ENCODE measurements at regions not wholly inside any gene's neighbourhood (a gene's known extent, or its start where the extent isn't known, plus 50 kb on each side); places are given as distances from the start of the nearest gene placed in this dataset.

DNA sequence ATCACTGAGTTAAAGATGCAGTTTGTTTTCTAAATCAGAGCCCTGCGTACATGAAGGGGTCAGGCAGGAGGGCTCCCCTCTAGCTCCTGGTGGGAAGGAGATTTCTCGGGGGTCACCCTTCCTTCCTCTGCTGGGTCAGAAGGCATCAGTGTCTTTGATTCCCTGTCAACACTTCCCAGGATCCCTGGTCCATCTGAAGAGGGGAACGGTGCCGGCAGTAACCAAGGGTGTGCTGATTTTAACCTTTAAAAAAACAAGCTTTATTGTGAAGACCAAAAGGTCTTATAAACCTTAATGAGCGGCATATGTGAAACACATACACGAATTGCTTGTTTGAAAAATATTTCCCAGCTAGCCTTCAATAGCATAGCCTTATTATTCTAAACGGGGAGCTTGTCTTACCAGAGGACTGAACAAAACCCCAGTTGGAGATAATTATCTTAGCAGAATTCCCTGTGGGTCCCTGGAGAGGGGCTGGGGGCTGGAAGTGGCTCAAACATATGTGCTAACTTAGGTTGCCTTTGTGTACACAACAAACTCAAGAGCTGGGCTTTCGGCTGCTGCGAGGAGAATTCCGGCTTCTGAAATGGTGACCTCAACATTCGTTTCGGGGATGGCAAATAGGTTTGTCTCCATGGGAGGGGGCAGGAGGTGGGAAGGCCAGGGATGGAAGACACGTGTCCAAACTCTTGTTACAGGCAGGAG, 114.9 kb upstream of the MYCN start:
- TF ChIP-seq POLR2A (IDR thresholded peaks at IDR 0.05) (no peak), EP300 (IDR thresholded peaks at IDR 0.05) (no peak), POLR2AphosphoS5 (IDR thresholded peaks at IDR 0.05) (no peak)
- TF ChIP-seq, protein P1, sequence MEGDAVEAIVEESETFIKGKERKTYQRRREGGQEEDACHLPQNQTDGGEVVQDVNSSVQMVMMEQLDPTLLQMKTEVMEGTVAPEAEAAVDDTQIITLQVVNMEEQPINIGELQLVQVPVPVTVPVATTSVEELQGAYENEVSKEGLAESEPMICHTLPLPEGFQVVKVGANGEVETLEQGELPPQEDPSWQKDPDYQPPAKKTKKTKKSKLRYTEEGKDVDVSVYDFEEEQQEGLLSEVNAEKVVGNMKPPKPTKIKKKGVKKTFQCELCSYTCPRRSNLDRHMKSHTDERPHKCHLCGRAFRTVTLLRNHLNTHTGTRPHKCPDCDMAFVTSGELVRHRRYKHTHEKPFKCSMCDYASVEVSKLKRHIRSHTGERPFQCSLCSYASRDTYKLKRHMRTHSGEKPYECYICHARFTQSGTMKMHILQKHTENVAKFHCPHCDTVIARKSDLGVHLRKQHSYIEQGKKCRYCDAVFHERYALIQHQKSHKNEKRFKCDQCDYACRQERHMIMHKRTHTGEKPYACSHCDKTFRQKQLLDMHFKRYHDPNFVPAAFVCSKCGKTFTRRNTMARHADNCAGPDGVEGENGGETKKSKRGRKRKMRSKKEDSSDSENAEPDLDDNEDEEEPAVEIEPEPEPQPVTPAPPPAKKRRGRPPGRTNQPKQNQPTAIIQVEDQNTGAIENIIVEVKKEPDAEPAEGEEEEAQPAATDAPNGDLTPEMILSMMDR (IDR thresholded peaks at IDR 0.05), result no peak
- no peaks in the 10 kb centered on the region for H3K27me3 ChIP-seq
- H3K27ac ChIP-seq, result no peak overlapping the region
- no peak for ATAC-seq
- H3K4me3 ChIP-seq, result no peak overlapping the region
- no peaks in the 10 kb centered on the region for H3K36me3 ChIP-seq
- no peaks in the 10 kb centered on the region for H3K9me3 ChIP-seq
- no peaks in the 10 kb centered on the region for H3K4me1 ChIP-seq
- 52 to 67% methylated on average over 5 to 7 of the region's 13 CpGs for WGBS, 2 donors (ENCODE audit: low coverage in 1 of 2)

DNA sequence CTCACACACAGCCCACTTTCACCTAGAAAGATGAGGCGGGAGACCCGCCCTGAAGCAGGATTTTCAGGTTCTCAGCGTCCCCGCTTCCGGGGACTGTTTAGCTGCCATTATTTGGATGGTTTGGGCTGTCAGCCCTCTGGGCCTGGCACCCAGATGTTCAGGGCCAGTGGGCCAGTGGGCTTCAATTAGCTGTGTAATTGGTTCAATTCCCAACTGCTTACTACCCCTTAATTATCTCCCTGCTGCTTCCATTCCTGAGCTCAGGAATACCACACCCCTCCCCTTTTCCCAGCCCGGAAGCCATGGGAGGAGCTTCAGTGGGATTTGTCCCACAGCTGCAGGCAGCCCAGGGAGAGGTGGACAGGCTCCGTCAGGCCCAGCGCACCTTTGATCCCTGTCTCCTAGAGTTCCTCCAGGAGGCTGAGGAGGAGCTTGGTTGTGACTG, 114.1 kb upstream of the MYCN start:
- Histone ChIP-seq H3K36me3 (no peaks in the 10 kb centered on the region), H3K4me3 (no peak overlapping the region), H3K9me3 (no peaks in the 10 kb centered on the region), H3K27me3 (no peaks in the 10 kb centered on the region), H3K27ac (no peak overlapping the region), H3K4me1 (no peaks in the 10 kb centered on the region)
- 80% methylated on average over 1 of the region's 8 CpGs; no CpG with 5 or more reads in 1 of the 2 donors for WGBS, 2 donors (ENCODE audit: low coverage in 1 of 2)
- no peak for ATAC-seq
- TF ChIP-seq, protein P1 (IDR thresholded peaks at IDR 0.05), result no peak
- no peak for TF ChIP-seq POLR2AphosphoS5 (IDR thresholded peaks at IDR 0.05)
- TF ChIP-seq POLR2A (IDR thresholded peaks at IDR 0.05), result no peak
- no peak for TF ChIP-seq EP300 (IDR thresholded peaks at IDR 0.05)

DNA sequence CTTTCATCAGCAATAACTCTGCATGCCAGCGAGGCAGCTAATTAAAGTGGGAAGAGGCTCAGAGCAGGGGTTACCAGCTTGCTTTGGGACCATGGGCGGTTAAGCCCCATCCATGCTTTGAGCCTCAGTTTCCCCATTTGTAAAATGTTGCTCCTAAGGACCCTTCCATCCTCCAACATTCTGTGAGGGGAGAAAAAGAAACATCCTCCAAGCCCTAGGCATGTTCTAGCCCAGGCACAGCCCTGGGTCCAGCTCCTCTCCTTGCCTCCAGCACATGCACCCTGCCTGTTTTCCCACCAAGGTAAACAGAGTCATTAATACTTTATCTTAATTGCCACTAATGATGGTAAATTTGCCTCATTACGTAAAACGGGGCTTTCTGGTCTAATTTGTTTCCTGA, 113.3 kb upstream of the MYCN start:
- Histone ChIP-seq H3K9me3 (no peaks in the 10 kb centered on the region), H3K36me3 (no peaks in the 10 kb centered on the region), H3K4me1 (no peaks in the 10 kb centered on the region), H3K27ac (no peak overlapping the region), H3K27me3 (no peaks in the 10 kb centered on the region), H3K4me3 (no peak overlapping the region)
- TF ChIP-seq EP300 (IDR thresholded peaks at IDR 0.05) (no peak), POLR2A (IDR thresholded peaks at IDR 0.05) (no peak), POLR2AphosphoS5 (IDR thresholded peaks at IDR 0.05) (no peak)
- TF ChIP-seq, protein P1 (IDR thresholded peaks at IDR 0.05), result no peak
- WGBS, 2 donors (ENCODE audit: low coverage in 1 of 2), result 93 to 97% methylated on average over 2 to 3 of the region's 4 CpGs
- ATAC-seq, result no peak

DNA sequence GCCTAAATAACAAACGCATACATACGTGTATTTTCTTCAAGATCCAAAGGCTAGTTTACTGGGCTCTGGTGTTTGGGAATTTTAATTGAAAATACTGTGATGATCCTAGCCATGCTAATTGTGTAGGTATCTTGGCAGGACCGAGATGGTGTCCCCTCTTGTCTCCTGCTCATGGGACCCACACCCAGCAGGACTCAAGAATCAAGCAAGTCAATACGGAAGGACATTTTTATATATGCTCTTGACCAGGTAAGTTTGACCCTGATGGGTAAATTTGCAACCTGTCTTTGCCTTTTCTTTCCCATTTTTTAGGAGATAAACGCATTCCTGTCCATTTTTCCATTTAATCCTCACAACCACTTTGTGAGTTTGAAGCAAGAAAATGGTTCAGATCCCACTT, 111.8 kb upstream of the MYCN start:
- H3K4me1 ChIP-seq, result no peaks in the 10 kb centered on the region
- 89 to 93% methylated on average over 5 of the region's 5 CpGs for WGBS, 2 donors (ENCODE audit: low coverage in 1 of 2)
- H3K27ac ChIP-seq, result no peak overlapping the region
- TF ChIP-seq POLR2A (IDR thresholded peaks at IDR 0.05) (no peak), EP300 (IDR thresholded peaks at IDR 0.05) (no peak), POLR2AphosphoS5 (IDR thresholded peaks at IDR 0.05) (no peak)
- TF ChIP-seq, protein P1 (IDR thresholded peaks at IDR 0.05), result no peak
- ATAC-seq, result no peak
- H3K27me3 ChIP-seq, result no peaks in the 10 kb centered on the region
- H3K9me3 ChIP-seq, result no peaks in the 10 kb centered on the region
- H3K4me3 ChIP-seq, result no peak overlapping the region
- no peaks in the 10 kb centered on the region for H3K36me3 ChIP-seq

DNA sequence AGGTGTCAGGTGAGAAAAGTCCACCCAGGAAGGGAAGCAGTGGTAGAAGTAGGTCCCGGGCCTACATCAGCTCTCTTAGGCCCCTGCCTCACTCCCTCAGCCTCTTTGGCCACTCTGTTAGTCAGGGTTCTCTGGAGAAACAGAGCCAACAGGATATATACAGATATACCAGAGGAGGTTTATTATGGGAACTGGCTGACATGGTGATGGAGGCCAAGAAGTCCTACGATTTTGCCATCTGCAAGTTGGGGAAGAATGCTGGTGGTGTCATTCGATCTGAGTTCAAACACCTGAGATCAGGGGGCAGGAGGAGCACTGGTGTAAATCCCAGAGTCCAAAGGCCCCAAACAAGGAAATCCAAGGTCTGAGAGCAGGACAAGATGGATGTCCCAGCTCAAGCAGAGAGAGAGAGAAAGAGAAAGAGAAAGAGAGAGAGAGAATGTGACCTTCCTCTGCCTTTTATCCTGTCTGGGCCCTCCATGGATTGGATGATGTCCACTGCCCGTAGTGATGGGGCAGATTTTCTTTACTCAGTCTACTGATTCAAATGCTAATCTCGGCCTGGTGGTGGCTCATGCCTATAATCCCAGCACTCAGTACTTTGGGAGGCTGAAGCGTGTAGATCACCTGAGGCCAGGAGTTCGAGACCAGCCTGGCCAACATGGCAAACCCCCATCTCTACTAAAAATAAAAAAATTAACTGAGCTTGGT, 111.1 kb upstream of the MYCN start:
- H3K36me3 ChIP-seq, result no peaks in the 10 kb centered on the region
- no peaks in the 10 kb centered on the region for H3K4me1 ChIP-seq
- no peak for ATAC-seq
- 84 to 100% methylated on average over 4 to 6 of the region's 7 CpGs for WGBS, 2 donors (ENCODE audit: low coverage in 1 of 2)
- H3K9me3 ChIP-seq, result no peaks in the 10 kb centered on the region
- H3K4me3 ChIP-seq, result no peak overlapping the region
- no peaks in the 10 kb centered on the region for H3K27me3 ChIP-seq
- TF ChIP-seq EP300 (IDR thresholded peaks at IDR 0.05) (no peak), POLR2AphosphoS5 (IDR thresholded peaks at IDR 0.05) (no peak), POLR2A (IDR thresholded peaks at IDR 0.05) (no peak)
- TF ChIP-seq, protein P1 (IDR thresholded peaks at IDR 0.05), result no peak
- H3K27ac ChIP-seq, result no peak overlapping the region
